Fibroblast of mammary gland (primary cell): ENCODE measurements at regions not wholly inside any gene's neighbourhood (a gene's known extent, or its start where the extent isn't known, plus 50 kb on each side); places are given as distances from the start of the nearest gene placed in this dataset.
A peak's percentile ranks its signal among the peaks of the same experiment; 100 is the strongest.

Experiments used
- DNase-seq: peaks from one replicate; pipeline ENCODE4 v3.0.0-alpha.2; 2010; ENCODE audit warnings: low read depth
- H3K4me3 ChIP-seq: 2 replicates; pipeline ENCODE4 v1.5.1; 2011; ENCODE audit warnings: low read depth, mild to moderate bottlenecking, low read length, moderate library complexity; ENCODE audit not compliant: control insufficient read depth
- CTCF ChIP-seq: conservative IDR thresholded peaks from 2 replicates; pipeline ENCODE4 v1.5.1; 2011; ENCODE audit warnings: low read depth, low read length, inconsistent platforms; ENCODE audit not compliant: control insufficient read depth, insufficient read depth

GRCh38 chr6:109315341-109316110 lies 66.7 kb downstream of the CD164 start:
- DNase-seq, result no peak
- H3K4me3 ChIP-seq, result no peak overlapping the region
- no peak for TF ChIP-seq CTCF

DNA sequence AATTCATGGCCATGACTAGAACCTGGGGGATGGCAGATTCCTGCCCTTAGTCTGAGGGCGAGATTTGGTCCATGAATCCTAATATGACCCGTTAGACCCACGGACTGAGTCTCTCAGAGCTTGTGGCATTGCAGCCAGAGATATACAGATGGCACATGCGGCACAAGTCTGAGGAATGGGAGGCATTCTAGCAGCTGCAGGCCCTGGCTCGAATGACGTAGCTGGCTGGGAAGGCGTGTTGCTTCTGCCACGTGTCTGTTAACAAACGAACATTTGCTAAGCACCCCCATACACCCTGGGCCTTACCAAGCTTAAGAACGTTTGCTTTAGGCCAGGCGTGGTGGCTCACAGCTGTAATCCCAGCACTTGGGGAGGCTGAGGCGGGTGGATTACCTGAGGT lies 68.0 kb downstream of the CD164 start:
- TF ChIP-seq CTCF, result no peak
- no peak for DNase-seq
- no peak overlapping the region for H3K4me3 ChIP-seq

GRCh38 chr6:109313139-109313538 lies 69.1 kb downstream of the CD164 start:
- H3K4me3 ChIP-seq, result no peak overlapping the region
- no peak for TF ChIP-seq CTCF
- DNase-seq, result no peak

DNA sequence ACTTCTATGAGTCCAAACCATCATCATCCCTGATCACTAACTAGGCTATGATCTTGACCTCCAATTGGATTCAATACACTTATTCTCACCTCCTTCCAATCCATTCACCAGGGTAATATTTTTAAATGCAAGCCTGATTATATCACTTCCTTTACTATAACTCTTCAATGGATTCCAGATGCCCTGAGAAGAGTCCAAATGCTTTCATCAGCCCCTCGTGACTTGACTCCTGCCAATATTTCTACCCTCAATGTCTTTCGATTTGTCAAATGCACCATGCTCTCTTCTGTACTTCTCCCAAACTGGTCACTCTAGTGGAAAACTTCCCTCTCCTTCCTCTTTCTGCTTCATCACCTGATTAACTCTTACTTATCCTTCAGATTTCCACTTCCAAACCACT lies 70.8 kb downstream of the CD164 start:
- no peak for TF ChIP-seq CTCF
- peak; percentile 72 for DNase-seq
- no peak overlapping the region for H3K4me3 ChIP-seq

- DNase-seq, result no peak
- TF ChIP-seq CTCF, result no peak
- no peak overlapping the region for H3K4me3 ChIP-seq
These were observed 72.3 kb downstream of the CD164 start for GRCh38 chr6:109309917-109310316.

DNA sequence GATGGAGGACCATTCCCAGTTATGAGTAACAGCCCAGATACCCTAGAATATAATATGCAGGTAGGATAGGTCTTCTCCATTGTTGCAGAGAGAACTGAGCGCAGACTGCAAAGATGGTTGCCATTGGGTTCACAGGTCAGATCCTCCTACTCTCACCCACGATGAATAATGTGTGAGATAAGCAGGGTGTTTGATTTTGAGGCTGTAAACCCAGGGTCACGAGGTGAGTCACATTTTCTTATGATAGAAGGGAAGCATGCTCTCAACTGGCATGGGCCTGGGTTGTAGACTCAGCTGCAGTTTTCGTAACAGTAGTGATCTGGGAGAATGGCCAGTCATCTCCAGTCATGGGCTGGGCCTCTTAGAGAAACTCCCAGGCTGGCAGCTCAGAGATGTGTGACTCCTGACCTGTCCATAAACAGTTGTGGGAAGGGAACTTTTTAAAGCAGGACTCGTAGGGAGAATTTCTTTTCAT lies 74.2 kb downstream of the CD164 start:
- H3K4me3 ChIP-seq, result no peak overlapping the region
- no peak for TF ChIP-seq CTCF
- peak; percentile 98 for DNase-seq
